MM.1S (cell line): ENCODE measurements at regions not wholly inside any gene's neighbourhood (a gene's known extent, or its start where the extent isn't known, plus 50 kb on each side); places are given as distances from the start of the nearest gene placed in this dataset.

Experiments used
- DNase-seq: peaks from one replicate; pipeline ENCODE4 v3.0.0-alpha.2; 2015
- H2AFZ ChIP-seq: fragments of 300-600 bp; sonication (generic); 2 replicates; pipeline ENCODE4 v1.6.0; 2016; ENCODE audit warnings: antibody characterized with exemption, low read length
- H3F3A ChIP-seq: fragments of 300-600 bp; sonication (generic); 2 replicates; pipeline ENCODE4 v1.6.1; 2016; ENCODE audit warnings: mild to moderate bottlenecking, antibody characterized with exemption, low read length, moderate library complexity, mixed read lengths; ENCODE audit not compliant: insufficient read depth
- H3K27ac ChIP-seq: fragments of 300-600 bp; sonication (generic); 2 replicates; pipeline ENCODE4 v1.5.1; 2016; ENCODE audit warnings: mild to moderate bottlenecking, low read length
- H3K27me3 ChIP-seq: fragments of 300-600 bp; sonication (generic); replicated peaks from 2 replicates; pipeline ENCODE4 v1.6.0; 2016; ENCODE audit warnings: low read length; ENCODE audit not compliant: insufficient read depth
- H3K36me3 ChIP-seq: fragments of 300-600 bp; sonication (generic); replicated peaks from 2 replicates; pipeline ENCODE4 v1.6.1; 2016; ENCODE audit warnings: mild to moderate bottlenecking, low read length, mixed read lengths; ENCODE audit not compliant: insufficient read depth
- H3K4me1 ChIP-seq: fragments of 300-600 bp; sonication (generic); 2 replicates; pipeline ENCODE4 v1.6.1; 2016; ENCODE audit warnings: low read length, mixed read lengths
- H3K4me2 ChIP-seq: fragments of 300-600 bp; sonication (generic); 2 replicates; pipeline ENCODE4 v1.6.0; 2016; ENCODE audit warnings: low read depth, low read length
- H3K4me3 ChIP-seq: fragments of 300-600 bp; sonication (generic); 2 replicates; pipeline ENCODE4 v1.5.1; 2016; ENCODE audit warnings: low read length, mixed read lengths
- H3K79me2 ChIP-seq: fragments of 300-600 bp; sonication (generic); 2 replicates; pipeline ENCODE4 v1.6.1; 2016; ENCODE audit warnings: mixed run types, low read length, mixed read lengths
- H3K9ac ChIP-seq: fragments of 300-600 bp; sonication (generic); 2 replicates; pipeline ENCODE4 v1.6.1; 2016; ENCODE audit warnings: low read length, mixed read lengths
- H3K9me2 ChIP-seq: fragments of 300-600 bp; sonication (generic); replicated peaks from 2 replicates; pipeline ENCODE4 v1.6.1; 2016; ENCODE audit warnings: mild to moderate bottlenecking, low read length, mixed read lengths; ENCODE audit not compliant: insufficient read depth
- H3K9me3 ChIP-seq: fragments of 300-600 bp; sonication (generic); replicated peaks from 2 replicates; pipeline ENCODE4 v1.6.1; 2016; ENCODE audit warnings: mild to moderate bottlenecking, low read length, mixed read lengths; ENCODE audit not compliant: insufficient read depth
- H4K20me1 ChIP-seq: fragments of 300-600 bp; sonication (generic); 2 replicates; pipeline ENCODE4 v1.6.1; 2016; ENCODE audit warnings: mild to moderate bottlenecking, low read length, moderate library complexity, mixed read lengths; ENCODE audit not compliant: insufficient read depth
- CTCF ChIP-seq: fragments of 300-600 bp; sonication (generic); IDR thresholded peaks from 2 replicates; pipeline ENCODE4 v1.5.1; 2016; ENCODE audit warnings: antibody characterized with exemption, low read length, mixed read lengths
- EZH2 ChIP-seq: fragments of 300-600 bp; sonication (generic); optimal IDR thresholded peaks from 2 replicates; pipeline ENCODE3; 2017; ENCODE audit warnings: low read depth, mild to moderate bottlenecking, antibody characterized with exemption, low read length, mixed read lengths
- EZH2phosphoT487 ChIP-seq: fragments of 300-600 bp; sonication (generic); IDR thresholded peaks from 2 replicates; pipeline ENCODE4 v1.6.1; 2018; ENCODE audit warnings: antibody characterized with exemption, low read length

GRCh38 chr10:130895161-130895560 lies 416.4 kb downstream of the TCERG1L start:
- Histone ChIP-seq H3K9me3 (no peaks in the 10 kb centered on the region), H3K4me1 (no peaks in the 10 kb centered on the region), H3K27ac (no peak overlapping the region), H4K20me1 (no peaks in the 10 kb centered on the region), H3K4me2 (no peak overlapping the region), H3K9me2 (no peaks in the 10 kb centered on the region), H3K4me3 (no peak overlapping the region), H3K36me3 (no peaks in the 10 kb centered on the region), H3K27me3 (no peaks in the 10 kb centered on the region), H2AFZ (no peak overlapping the region), H3K9ac (no peak overlapping the region), H3F3A (no peaks in the 10 kb centered on the region), H3K79me2 (no peaks in the 10 kb centered on the region)
- DNase-seq = no peak
- TF ChIP-seq EZH2 = no peak
- no peak for TF ChIP-seq CTCF
- TF ChIP-seq EZH2phosphoT487 = no peak

- Histone ChIP-seq H3K27me3 (no peaks in the 10 kb centered on the region), H2AFZ (no peak overlapping the region), H4K20me1 (no peaks in the 10 kb centered on the region), H3F3A (no peaks in the 10 kb centered on the region), H3K27ac (no peak overlapping the region), H3K9me3 (no peaks in the 10 kb centered on the region), H3K4me1 (no peaks in the 10 kb centered on the region), H3K9ac (no peak overlapping the region), H3K4me3 (no peak overlapping the region), H3K4me2 (no peak overlapping the region), H3K79me2 (no peaks in the 10 kb centered on the region), H3K9me2 (no peaks in the 10 kb centered on the region), H3K36me3 (no peaks in the 10 kb centered on the region)
- TF ChIP-seq EZH2 = no peak
- TF ChIP-seq CTCF = no peak
- TF ChIP-seq EZH2phosphoT487 = no peak
- no peak for DNase-seq
Measured at GRCh38 chr10:130897815-130898214, 413.7 kb downstream of the TCERG1L start.

GRCh38 chr10:130898381-130898780 lies 413.1 kb downstream of the TCERG1L start:
- Histone ChIP-seq H3K4me3 (no peak overlapping the region), H3K9me2 (no peaks in the 10 kb centered on the region), H4K20me1 (no peaks in the 10 kb centered on the region), H3F3A (no peaks in the 10 kb centered on the region), H3K79me2 (no peaks in the 10 kb centered on the region), H2AFZ (no peak overlapping the region), H3K27ac (no peak overlapping the region), H3K27me3 (no peaks in the 10 kb centered on the region), H3K4me1 (no peaks in the 10 kb centered on the region), H3K36me3 (no peaks in the 10 kb centered on the region), H3K9me3 (no peaks in the 10 kb centered on the region), H3K4me2 (no peak overlapping the region), H3K9ac (no peak overlapping the region)
- no peak for DNase-seq
- no peak for TF ChIP-seq EZH2phosphoT487
- no peak for TF ChIP-seq CTCF
- TF ChIP-seq EZH2 = no peak

- no peak for TF ChIP-seq CTCF
- no peaks in the 10 kb centered on the region for H3K27me3 ChIP-seq
- H3K4me1 ChIP-seq = no peaks in the 10 kb centered on the region
- no peak for DNase-seq
- no peaks in the 10 kb centered on the region for H3K9me3 ChIP-seq
- H3F3A ChIP-seq = no peaks in the 10 kb centered on the region
- H2AFZ ChIP-seq = no peak overlapping the region
- no peak overlapping the region for H3K4me3 ChIP-seq
- no peaks in the 10 kb centered on the region for H3K9me2 ChIP-seq
- H3K9ac ChIP-seq = no peak overlapping the region
- no peak overlapping the region for H3K27ac ChIP-seq
- H3K36me3 ChIP-seq = no peaks in the 10 kb centered on the region
- H3K4me2 ChIP-seq = no peak overlapping the region
- no peaks in the 10 kb centered on the region for H3K79me2 ChIP-seq
- no peaks in the 10 kb centered on the region for H4K20me1 ChIP-seq
Measured at GRCh38 chr10:130899856-130900255, 411.7 kb downstream of the TCERG1L start.
